ENCODE measurements at regions not wholly inside any gene's neighbourhood (a gene's known extent, or its start where the extent isn't known, plus 50 kb on each side); places are given as distances from the start of the nearest gene placed in this dataset.

- 90 to 95% (median 90%) methylated on average over 1 of the region's 1 CpG for WGBS, 3 donors
- intact Hi-C loops (cut with DNase I) = loop anchor here in 1 of 4 donors (5.0 kb wide), 1 partner anchor 1640 kb away; no protein-coding TSS in a partner anchor
Measured at GRCh38 chr11:79672786-79673185, 232.0 kb upstream of the TENM4 start.

GRCh38 chr11:79671401-79671800 lies 230.6 kb upstream of the TENM4 start:
- Histone ChIP-seq H3K4me3 (no peak overlapping the region), H3K27ac (no peak overlapping the region), H3K36me3 (no peaks in the 10 kb centered on the region), H3K9me3 (no peaks in the 10 kb centered on the region), H3K27me3 (no peaks in the 10 kb centered on the region), H3K4me1 (ENCODE audit: insufficient read depth) (peaks cover 1% of the 10 kb centered on the region)
- TF ChIP-seq EP300 (IDR thresholded peaks at IDR 0.05) = no peak
- no peak for TF ChIP-seq POLR2A (IDR thresholded peaks at IDR 0.05)
- no peak for TF ChIP-seq CTCF (IDR thresholded peaks at IDR 0.05)
- no peak for DNase-seq
- WGBS, 3 donors = 66 to 73% (median 70%) methylated on average over 3 of the region's 3 CpGs
- intact Hi-C loops (cut with DNase I) = loop anchor here in 1 of 4 donors (5.0 kb wide), 1 partner anchor 1639 kb away; no protein-coding TSS in a partner anchor

More at GRCh38 chr11:79672786-79673185, 232.0 kb upstream of the TENM4 start:
- no peak overlapping the region for H3K4me3 ChIP-seq
- no peak overlapping the region for H3K27ac ChIP-seq
- no peak for DNase-seq
- H3K27me3 ChIP-seq = no peaks in the 10 kb centered on the region
- H3K4me1 ChIP-seq (ENCODE audit: insufficient read depth) = no peaks in the 10 kb centered on the region
- H3K36me3 ChIP-seq = no peaks in the 10 kb centered on the region
- TF ChIP-seq POLR2A (IDR thresholded peaks at IDR 0.05) (no peak), CTCF (IDR thresholded peaks at IDR 0.05) (no peak), EP300 (IDR thresholded peaks at IDR 0.05) (no peak)
- no peaks in the 10 kb centered on the region for H3K9me3 ChIP-seq

GRCh38 chr11:79670882-79671281 lies 230.1 kb upstream of the TENM4 start:
- WGBS, 3 donors = 59 to 75% (median 66%) methylated on average over 3 of the region's 3 CpGs
- Histone ChIP-seq H3K4me1 (ENCODE audit: insufficient read depth) (peaks cover 1% of the 10 kb centered on the region), H3K27me3 (no peaks in the 10 kb centered on the region), H3K27ac (no peak overlapping the region), H3K9me3 (no peaks in the 10 kb centered on the region), H3K4me3 (no peak overlapping the region), H3K36me3 (no peaks in the 10 kb centered on the region)
- no peak for DNase-seq
- intact Hi-C loops (cut with DNase I) = loop anchor here in 1 of 4 donors (5.0 kb wide), 1 partner anchor 1639 kb away; no protein-coding TSS in a partner anchor
- TF ChIP-seq EP300 (IDR thresholded peaks at IDR 0.05) (no peak), CTCF (IDR thresholded peaks at IDR 0.05) (no peak), POLR2A (IDR thresholded peaks at IDR 0.05) (no peak)

- H3K4me3 ChIP-seq = no peak overlapping the region
- H3K36me3 ChIP-seq = no peaks in the 10 kb centered on the region
- H3K4me1 ChIP-seq (ENCODE audit: insufficient read depth) = peaks cover 1% of the 10 kb centered on the region
- no peaks in the 10 kb centered on the region for H3K9me3 ChIP-seq
- TF ChIP-seq POLR2A (IDR thresholded peaks at IDR 0.05) (no peak), EP300 (IDR thresholded peaks at IDR 0.05) (no peak)
- WGBS, 3 donors = 42 to 57% (median 50%) methylated on average over 4 of the region's 4 CpGs
- no peak for DNase-seq
- H3K27ac ChIP-seq = no peak overlapping the region
- no peaks in the 10 kb centered on the region for H3K27me3 ChIP-seq
- intact Hi-C loops (cut with DNase I) = no loop called here
Measured at GRCh38 chr11:79668575-79668974, 227.7 kb upstream of the TENM4 start.

GRCh38 chr11:79667380-79667779 lies 226.6 kb upstream of the TENM4 start:
- H3K4me3 ChIP-seq = no peak overlapping the region
- no peak for DNase-seq
- no peak overlapping the region for H3K27ac ChIP-seq
- TF ChIP-seq CTCF (IDR thresholded peaks at IDR 0.05) (no peak), POLR2A (IDR thresholded peaks at IDR 0.05) (no peak), EP300 (IDR thresholded peaks at IDR 0.05) (no peak)
- H3K36me3 ChIP-seq = no peaks in the 10 kb centered on the region
- intact Hi-C loops (cut with DNase I) = no loop called here
- H3K9me3 ChIP-seq = no peaks in the 10 kb centered on the region
- WGBS, 3 donors = 88 to 89% (median 88%) methylated on average over 4 of the region's 4 CpGs
- H3K4me1 ChIP-seq (ENCODE audit: insufficient read depth) = peaks cover 1% of the 10 kb centered on the region
- H3K27me3 ChIP-seq = no peaks in the 10 kb centered on the region
